C4-2B (cell line): ENCODE measurements at regions not wholly inside any gene's neighbourhood (a gene's known extent, or its start where the extent isn't known, plus 50 kb on each side); places are given as distances from the start of the nearest gene placed in this dataset.

Source experiments
- H3K27ac ChIP-seq: fragments of 450-650 bp; 2 replicates; pipeline ENCODE4 v1.5.1; 2017
- CTCF ChIP-seq: fragments of 450-650 bp; conservative IDR thresholded peaks from 2 replicates; pipeline ENCODE4 v1.5.1; 2017; ENCODE audit warnings: mild to moderate bottlenecking
- ZFX ChIP-seq: fragments of 450-650 bp; IDR thresholded peaks from 2 replicates; pipeline ENCODE4 v1.6.1; 2017

GRCh38 chr13:44271915-44272341 is 101.7 kb upstream of the SERP2 start:
- H3K27ac ChIP-seq = no peak overlapping the region

GRCh38 chr13:44272692-44273091 is 100.9 kb upstream of the SERP2 start:
- H3K27ac ChIP-seq = no peak overlapping the region
- TF ChIP-seq CTCF = no peak
- no peak for TF ChIP-seq ZFX

More at GRCh38 chr13:44271915-44272341, 101.7 kb upstream of the SERP2 start:
- no peak for TF ChIP-seq CTCF
- no peak for TF ChIP-seq ZFX

GRCh38 chr13:44273216-44273615 is 100.4 kb upstream of the SERP2 start:
- no peak for TF ChIP-seq ZFX
- H3K27ac ChIP-seq = no peak overlapping the region

- no peak overlapping the region for H3K27ac ChIP-seq
- no peak for TF ChIP-seq ZFX
- TF ChIP-seq CTCF = no peak
Measured at GRCh38 chr13:44273991-44274770, 99.4 kb upstream of the SERP2 start.

GRCh38 chr13:44274771-44275205 is 98.8 kb upstream of the SERP2 start:
- no peak overlapping the region for H3K27ac ChIP-seq
- TF ChIP-seq ZFX (no peak), CTCF (no peak)

- no peak overlapping the region for H3K27ac ChIP-seq
- TF ChIP-seq ZFX = no peak
- TF ChIP-seq CTCF = no peak
Measured at GRCh38 chr13:44275381-44275780, 98.2 kb upstream of the SERP2 start.

GRCh38 chr13:44276061-44276460 is 97.6 kb upstream of the SERP2 start:
- H3K27ac ChIP-seq = no peak overlapping the region
- no peak for TF ChIP-seq ZFX

GRCh38 chr13:44277459-44277858 is 96.2 kb upstream of the SERP2 start:
- TF ChIP-seq ZFX (no peak), CTCF (no peak)
- H3K27ac ChIP-seq = no peak overlapping the region
